K562 (cell line): ENCODE measurements at regions not wholly inside any gene's neighbourhood (a gene's known extent, or its start where the extent isn't known, plus 50 kb on each side); places are given as distances from the start of the nearest gene placed in this dataset.
A peak's percentile ranks its signal among the peaks of the same experiment; 100 is the strongest.

Experiments used
- BCL6 ChIP-seq: fragments of 250-450 bp; sonication (Bioruptor Pico); IDR thresholded peaks from 2 replicates; pipeline ENCODE4 v1.4.0; 2020
- DACH1 ChIP-seq: fragments of 450-650 bp; IDR thresholded peaks from 2 replicates; pipeline ENCODE4 v1.6.1; 2018; ENCODE audit not compliant: partially characterized antibody
- E2F3 ChIP-seq: fragments of 250-450 bp; sonication (Bioruptor Pico); IDR thresholded peaks from 2 replicates; pipeline ENCODE4 v1.4.0; 2020; ENCODE audit warnings: mild to moderate bottlenecking
- E2F6 ChIP-seq, 2 experiments: IDR thresholded peaks; 2 replicates each; pipeline ENCODE4 v1.6.1; 2011; ENCODE audit warnings: borderline replicate concordance in 1 of 2, control low read depth in 1 of 2, low read depth in 1 of 2, low read length in 1 of 2, mild to moderate bottlenecking in 1 of 2, mixed read lengths in 1 of 2, moderate library complexity in 1 of 2; ENCODE audit not compliant: insufficient read depth in 1 of 2, insufficient read length in 1 of 2, poor library complexity in 1 of 2, severe bottlenecking in 1 of 2; ENCODE audit errors: extremely low read depth in 1 of 2
- FOXJ2 ChIP-seq: fragments of 200-800 bp; sonication (Bioruptor generic); IDR thresholded peaks from 2 replicates; pipeline ENCODE4 v1.6.1; 2016; ENCODE audit warnings: missing genetic modification characterization, missing compliant biosample characterization
- GTF2E2 ChIP-seq: fragments of 200-800 bp; sonication (Bioruptor generic); IDR thresholded peaks from 2 replicates; pipeline ENCODE4 v1.6.1; 2016; ENCODE audit warnings: missing genetic modification characterization, missing compliant biosample characterization
- ID3 ChIP-seq, 2 experiments: fragments of 250-450 bp in 1 of 2; fragments of 450-650 bp in 1 of 2; sonication (Bioruptor Pico) in 1 of 2; IDR thresholded peaks; 2 replicates each; pipeline versions ENCODE4 v1.6.1 to v1.8.0; 2016 to 2021; ENCODE audit warnings: mild to moderate bottlenecking in 2 of 2, moderate library complexity in 2 of 2, missing compliant biosample characterization in 1 of 2, missing genetic modification characterization in 1 of 2
- L3MBTL2 ChIP-seq: fragments of 450-650 bp; IDR thresholded peaks from 2 replicates; pipeline ENCODE4 v1.6.1; 2016; ENCODE audit warnings: mild to moderate bottlenecking, moderate library complexity
- MLX ChIP-seq, 2 experiments: fragments of 450-650 bp in 1 of 2; sonication (generic) in 1 of 2; formaldehyde crosslinking; conservative IDR thresholded peaks; 2 replicates each; pipeline versions ENCODE4 v1.4.0 to v1.8.1; 2020 to 2022; ENCODE audit warnings: mild to moderate bottlenecking in 1 of 2, missing genetic modification reagents in 1 of 2
- NKRF ChIP-seq: fragments of 450-650 bp; IDR thresholded peaks from 2 replicates; pipeline ENCODE4 v1.6.1; 2016; ENCODE audit warnings: borderline replicate concordance
- PHTF2 ChIP-seq: fragments of 250-450 bp; sonication (Bioruptor Pico); IDR thresholded peaks from 2 replicates; pipeline ENCODE4 v1.5.0; 2021; ENCODE audit warnings: mild to moderate bottlenecking
- POLR2AphosphoS2 ChIP-seq: IDR thresholded peaks from 2 replicates; pipeline ENCODE4 v1.6.1; 2012; ENCODE audit warnings: low read length, improper control_type of control experiment
- POLR2G ChIP-seq: fragments of 200-400 bp; formaldehyde crosslinking; IDR thresholded peaks from 2 replicates; pipeline ENCODE4 v1.6.1; 2017; ENCODE audit warnings: low read depth, mild to moderate bottlenecking, antibody characterized with exemption, low read length, moderate library complexity
- PRPF4 ChIP-seq: fragments of 200-400 bp; formaldehyde crosslinking; IDR thresholded peaks from one replicate; pipeline ENCODE4 v1.6.1; 2017; ENCODE audit warnings: low read length, low read depth, mild to moderate bottlenecking; ENCODE audit not compliant: insufficient read depth, poor library complexity, severe bottlenecking
- RBM39 ChIP-seq: fragments of 200-400 bp; formaldehyde crosslinking; optimal IDR thresholded peaks from 2 replicates; pipeline ENCODE3; 2018; ENCODE audit warnings: low read depth, low read length
- SETDB1 ChIP-seq: IDR thresholded peaks from one replicate; pipeline ENCODE4 v1.6.1; 2012; ENCODE audit warnings: low read length, control low read depth, inconsistent platforms
- TRIM24 ChIP-seq, 2 experiments: fragments of 450-650 bp; IDR thresholded peaks; 2 replicates each; pipeline ENCODE4 v1.6.1; 2016
- ZFX ChIP-seq: sonication (generic); formaldehyde crosslinking; IDR thresholded peaks from 2 replicates; pipeline ENCODE4 v1.8.0; 2022; ENCODE audit warnings: mild to moderate bottlenecking, missing genetic modification reagents, moderate library complexity
- ZNF133 ChIP-seq: fragments of 250-450 bp; sonication (Bioruptor Pico); IDR thresholded peaks from 2 replicates; pipeline ENCODE4 v1.4.0; 2020; ENCODE audit warnings: mild to moderate bottlenecking
- ZNF3 ChIP-seq: fragments of 250-450 bp; sonication (Bioruptor Pico); IDR thresholded peaks from 2 replicates; pipeline ENCODE4 v1.5.0; 2021; ENCODE audit warnings: mild to moderate bottlenecking, moderate library complexity
- ZNF431 ChIP-seq: sonication (generic); formaldehyde crosslinking; IDR thresholded peaks from 2 replicates; pipeline ENCODE4 v1.8.0; 2022; ENCODE audit warnings: mild to moderate bottlenecking, missing genetic modification reagents

- no peak for TF ChIP-seq ZNF133 (CRISPR knock-in tag)
- no peak for TF ChIP-seq PRPF4
- TF ChIP-seq RBM39: no peak
- no peak for TF ChIP-seq DACH1
- no peak for TF ChIP-seq TRIM24 (IDR thresholded peaks at IDR 0.05)
- no peak for TF ChIP-seq E2F6 (IDR thresholded peaks at IDR 0.05; ENCODE audit: borderline replicate concordance in 1 of 2, extremely low read depth in 1 of 2, insufficient read depth in 1 of 2, insufficient read length in 1 of 2, low read depth in 1 of 2, low read length in 1 of 2, poor library complexity in 1 of 2, severe bottlenecking in 1 of 2)
- no peak for TF ChIP-seq POLR2AphosphoS2
- no peak for TF ChIP-seq SETDB1
- peak; percentile 7; the same call in 1 of the 2 replicates for TF ChIP-seq ZFX (CRISPR knock-in tag)
- no peak for TF ChIP-seq E2F3 (CRISPR knock-in tag)
- TF ChIP-seq FOXJ2 (tag): peak; percentile 51; the same call in 1 of the 2 replicates
- no peak for TF ChIP-seq PHTF2 (CRISPR knock-in tag)
- TF ChIP-seq NKRF: no peak
- TF ChIP-seq ZNF3 (CRISPR knock-in tag): no peak; the same call in 1 of the 2 replicates
- TF ChIP-seq BCL6 (CRISPR knock-in tag): no peak
- TF ChIP-seq ZNF431 (CRISPR knock-in tag): 0 out of 2 replicates have a peak, but pooled peaks have one; percentile 35
- TF ChIP-seq MLX (CRISPR knock-in tag; conservative IDR thresholded peaks at IDR 0.05): 0 out of 4 replicates have a peak, but pooled peaks of 1 of the 2 experiments have one; percentile 69
- TF ChIP-seq L3MBTL2: no peak
- no peak for TF ChIP-seq ID3 (CRISPR knock-in tag; IDR thresholded peaks at IDR 0.05)
- TF ChIP-seq ID3 (tag; IDR thresholded peaks at IDR 0.05): no peak
- 0 out of 2 replicates have a peak, but pooled peaks have one; percentile 36 for TF ChIP-seq POLR2G
- TF ChIP-seq GTF2E2 (tag): no peak
Observed at GRCh38 chr6:27130668-27131428, 116.7 kb upstream of the PRSS16 start (continued).
